Neural cell (in vitro differentiated cells): ENCODE measurements at regions not wholly inside any gene's neighbourhood (a gene's known extent, or its start where the extent isn't known, plus 50 kb on each side); places are given as distances from the start of the nearest gene placed in this dataset.

Experiments used
- CTCF ChIP-seq: fragments of 450-650 bp; IDR thresholded peaks from 2 replicates; pipeline ENCODE4 v1.5.1; 2014; ENCODE audit warnings: antibody characterized with exemption, mild to moderate bottlenecking, moderate library complexity; ENCODE audit not compliant: poor library complexity, severe bottlenecking
- EP300 ChIP-seq: fragments of 450-650 bp; conservative IDR thresholded peaks from 2 replicates; pipeline ENCODE4 v1.6.1; 2014; ENCODE audit warnings: antibody characterized with exemption, mild to moderate bottlenecking, moderate library complexity; ENCODE audit not compliant: poor library complexity, severe bottlenecking
- RAD21 ChIP-seq: fragments of 450-650 bp; conservative IDR thresholded peaks from 2 replicates; pipeline ENCODE4 v1.6.1; 2014; ENCODE audit warnings: antibody characterized with exemption, mild to moderate bottlenecking, moderate library complexity
- SMC3 ChIP-seq: fragments of 450-650 bp; conservative IDR thresholded peaks from 2 replicates; pipeline ENCODE4 v1.6.1; 2014; ENCODE audit warnings: antibody characterized with exemption, mild to moderate bottlenecking, moderate library complexity; ENCODE audit not compliant: poor library complexity
- TAF1 ChIP-seq: IDR thresholded peaks from 2 replicates; pipeline ENCODE4 v1.6.1; 2012; ENCODE audit warnings: low read depth
- TF ChIP-seq, protein P1 (sequence below): IDR thresholded peaks from 2 replicates; pipeline ENCODE4 v1.6.1; 2012; ENCODE audit warnings: borderline replicate concordance

GRCh38 chr16:18050777-18051176 is 285.8 kb downstream of the NPIPA8 start:
- TF ChIP-seq CTCF (no peak), RAD21 (no peak), SMC3 (no peak), EP300 (no peak), TAF1 (no peak)
- TF ChIP-seq, protein P1, sequence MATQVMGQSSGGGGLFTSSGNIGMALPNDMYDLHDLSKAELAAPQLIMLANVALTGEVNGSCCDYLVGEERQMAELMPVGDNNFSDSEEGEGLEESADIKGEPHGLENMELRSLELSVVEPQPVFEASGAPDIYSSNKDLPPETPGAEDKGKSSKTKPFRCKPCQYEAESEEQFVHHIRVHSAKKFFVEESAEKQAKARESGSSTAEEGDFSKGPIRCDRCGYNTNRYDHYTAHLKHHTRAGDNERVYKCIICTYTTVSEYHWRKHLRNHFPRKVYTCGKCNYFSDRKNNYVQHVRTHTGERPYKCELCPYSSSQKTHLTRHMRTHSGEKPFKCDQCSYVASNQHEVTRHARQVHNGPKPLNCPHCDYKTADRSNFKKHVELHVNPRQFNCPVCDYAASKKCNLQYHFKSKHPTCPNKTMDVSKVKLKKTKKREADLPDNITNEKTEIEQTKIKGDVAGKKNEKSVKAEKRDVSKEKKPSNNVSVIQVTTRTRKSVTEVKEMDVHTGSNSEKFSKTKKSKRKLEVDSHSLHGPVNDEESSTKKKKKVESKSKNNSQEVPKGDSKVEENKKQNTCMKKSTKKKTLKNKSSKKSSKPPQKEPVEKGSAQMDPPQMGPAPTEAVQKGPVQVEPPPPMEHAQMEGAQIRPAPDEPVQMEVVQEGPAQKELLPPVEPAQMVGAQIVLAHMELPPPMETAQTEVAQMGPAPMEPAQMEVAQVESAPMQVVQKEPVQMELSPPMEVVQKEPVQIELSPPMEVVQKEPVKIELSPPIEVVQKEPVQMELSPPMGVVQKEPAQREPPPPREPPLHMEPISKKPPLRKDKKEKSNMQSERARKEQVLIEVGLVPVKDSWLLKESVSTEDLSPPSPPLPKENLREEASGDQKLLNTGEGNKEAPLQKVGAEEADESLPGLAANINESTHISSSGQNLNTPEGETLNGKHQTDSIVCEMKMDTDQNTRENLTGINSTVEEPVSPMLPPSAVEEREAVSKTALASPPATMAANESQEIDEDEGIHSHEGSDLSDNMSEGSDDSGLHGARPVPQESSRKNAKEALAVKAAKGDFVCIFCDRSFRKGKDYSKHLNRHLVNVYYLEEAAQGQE = no peak
